ENCODE measurements at regions not wholly inside any gene's neighbourhood (a gene's known extent, or its start where the extent isn't known, plus 50 kb on each side); places are given as distances from the start of the nearest gene placed in this dataset.

- H3K27ac ChIP-seq (ENCODE audit: low read depth in 2 of 2, low read length in 2 of 2) = no peak overlapping the region
- intact Hi-C loops (cut with DNase I) = no loop called here
- H3K4me1 ChIP-seq (ENCODE audit: control insufficient read depth in 2 of 3, insufficient read depth in 2 of 3, low read depth in 1 of 3, low read length in 3 of 3) = peaks cover 0 to 7% (median 0%) of the 10 kb centered on the region in 3 donors
- peak in 2 of 5 donors; percentile 25 to 57 for DNase-seq
- FAIRE-seq = no peak
- no peaks in the 10 kb centered on the region for H3K9me3 ChIP-seq (ENCODE audit: control insufficient read depth in 2 of 3, insufficient read depth in 1 of 3, low read length in 3 of 3)
- no peaks in the 10 kb centered on the region for H3K36me3 ChIP-seq (ENCODE audit: control insufficient read depth in 2 of 3, insufficient read depth in 3 of 3, low read length in 3 of 3)
- no peak overlapping the region for H3K4me3 ChIP-seq (ENCODE audit: low read length in 3 of 3)
- H3K9ac ChIP-seq (ENCODE audit: low read length in 3 of 3) = no peak overlapping the region
- no peaks in the 10 kb centered on the region for H3K27me3 ChIP-seq (ENCODE audit: control insufficient read depth, insufficient read depth, low read length)
- no peak for TF ChIP-seq CTCF (IDR thresholded peaks at IDR 0.05; ENCODE audit: borderline replicate concordance, extremely low read depth, insufficient read depth)
Measured at GRCh38 chr4:127446427-127446885, 186.3 kb upstream of the INTU start.

- Histone ChIP-seq H3K4me1 (ENCODE audit: control insufficient read depth in 2 of 3, insufficient read depth in 2 of 3, low read depth in 1 of 3, low read length in 3 of 3) (no peaks in the 10 kb centered on the region), H3K9ac (ENCODE audit: low read length in 3 of 3) (no peak overlapping the region), H3K27ac (ENCODE audit: low read depth in 2 of 2, low read length in 2 of 2) (no peak overlapping the region), H3K4me3 (ENCODE audit: low read length in 3 of 3) (no peak overlapping the region), H3K9me3 (ENCODE audit: control insufficient read depth in 2 of 3, insufficient read depth in 1 of 3, low read length in 3 of 3) (no peaks in the 10 kb centered on the region), H3K27me3 (ENCODE audit: control insufficient read depth, insufficient read depth, low read length) (no peaks in the 10 kb centered on the region), H3K36me3 (ENCODE audit: control insufficient read depth in 2 of 3, insufficient read depth in 3 of 3, low read length in 3 of 3) (no peaks in the 10 kb centered on the region)
- FAIRE-seq = no peak
- intact Hi-C loops (cut with DNase I) = no loop called here
- no peak for DNase-seq
- TF ChIP-seq CTCF (IDR thresholded peaks at IDR 0.05; ENCODE audit: borderline replicate concordance, extremely low read depth, insufficient read depth) = no peak
Measured at GRCh38 chr4:127448986-127449385, 183.8 kb upstream of the INTU start.

- no peaks in the 10 kb centered on the region for H3K36me3 ChIP-seq (ENCODE audit: control insufficient read depth in 2 of 3, insufficient read depth in 3 of 3, low read length in 3 of 3)
- no peaks in the 10 kb centered on the region for H3K4me1 ChIP-seq (ENCODE audit: control insufficient read depth in 2 of 3, insufficient read depth in 2 of 3, low read depth in 1 of 3, low read length in 3 of 3)
- H3K4me3 ChIP-seq (ENCODE audit: low read length in 3 of 3) = no peak overlapping the region
- no peaks in the 10 kb centered on the region for H3K27me3 ChIP-seq (ENCODE audit: control insufficient read depth, insufficient read depth, low read length)
- no peak overlapping the region for H3K9ac ChIP-seq (ENCODE audit: low read length in 3 of 3)
- H3K9me3 ChIP-seq (ENCODE audit: control insufficient read depth in 2 of 3, insufficient read depth in 1 of 3, low read length in 3 of 3) = no peaks in the 10 kb centered on the region
- FAIRE-seq = no peak
- TF ChIP-seq CTCF (IDR thresholded peaks at IDR 0.05; ENCODE audit: borderline replicate concordance, extremely low read depth, insufficient read depth) = no peak
- peak in 1 of 5 donors; percentile 24 for DNase-seq
- no peak overlapping the region for H3K27ac ChIP-seq (ENCODE audit: low read depth in 2 of 2, low read length in 2 of 2)
- intact Hi-C loops (cut with DNase I) = no loop called here
Measured at GRCh38 chr4:127449449-127449848, 183.3 kb upstream of the INTU start.

GRCh38 chr4:127450276-127450675, 182.5 kb upstream of the INTU start:
- FAIRE-seq = no peak

More at GRCh38 chr4:127450276-127450675, 182.5 kb upstream of the INTU start:
- Histone ChIP-seq H3K27me3 (ENCODE audit: control insufficient read depth, insufficient read depth, low read length) (no peaks in the 10 kb centered on the region), H3K9ac (ENCODE audit: low read length in 3 of 3) (no peak overlapping the region), H3K9me3 (ENCODE audit: control insufficient read depth in 2 of 3, insufficient read depth in 1 of 3, low read length in 3 of 3) (no peaks in the 10 kb centered on the region), H3K36me3 (ENCODE audit: control insufficient read depth in 2 of 3, insufficient read depth in 3 of 3, low read length in 3 of 3) (no peaks in the 10 kb centered on the region), H3K4me3 (ENCODE audit: low read length in 3 of 3) (no peak overlapping the region), H3K4me1 (ENCODE audit: control insufficient read depth in 2 of 3, insufficient read depth in 2 of 3, low read depth in 1 of 3, low read length in 3 of 3) (no peaks in the 10 kb centered on the region), H3K27ac (ENCODE audit: low read depth in 2 of 2, low read length in 2 of 2) (no peak overlapping the region)
- intact Hi-C loops (cut with DNase I) = no loop called here
- no peak for TF ChIP-seq CTCF (IDR thresholded peaks at IDR 0.05; ENCODE audit: borderline replicate concordance, extremely low read depth, insufficient read depth)
- no peak for DNase-seq

Measured in kidney (tissue), 13 donors.